ENCODE measurements at regions not wholly inside any gene's neighbourhood (a gene's known extent, or its start where the extent isn't known, plus 50 kb on each side); places are given as distances from the start of the nearest gene placed in this dataset.

GRCh38 chrX:51798701-51799100 lies 55.5 kb downstream of the GSPT2 start:
- CTCF ChIA-PET, result interaction anchor here (0.6 to 1.0 kb wide), 3 partner anchors 62 to 405 kb away, joined by 4 read pairs; no protein-coding TSS in a partner anchor

GRCh38 chrX:51802917-51803688 lies 59.9 kb downstream of the GSPT2 start:
- ChIA-PET POLR2A (interaction anchor here (0.8 to 1.4 kb wide), 8 partner anchors 9 to 1887 kb away, joined by 3 to 4 read pairs (median 3); partner anchors contain the start of genes CLCN5 and MAGED1), CTCF (interaction anchor here (0.6 to 1.4 kb wide), 3 partner anchors 11 to 243 kb away, joined by 3 to 6 read pairs (median 3); no protein-coding TSS in a partner anchor)
- peak overlapping the region; percentile 91 for H3K27ac Mint-ChIP-seq (ENCODE audit: low read depth, unreplicated experiment)
- peaks cover 37% of the 10 kb centered on the region for H3K27me3 Mint-ChIP-seq (ENCODE audit: insufficient read depth, unreplicated experiment)
- H3K36me3 Mint-ChIP-seq (ENCODE audit: insufficient read depth, unreplicated experiment), result peaks cover 15% of the 10 kb centered on the region
- intact Hi-C loops (cut with micrococcal nuclease), result loop anchor here (1.0 to 2.0 kb wide), 2 partner anchors 90 to 160 kb away; partner anchors contain the start of gene MAGED1
- peak overlapping the region; percentile 83 for H3K4me3 Mint-ChIP-seq (ENCODE audit: unreplicated experiment)
- peak; percentile 53 for DNase-seq (ENCODE audit: unreplicated experiment)
- no peaks in the 10 kb centered on the region for H3K9me3 Mint-ChIP-seq (ENCODE audit: unreplicated experiment)
- H3K4me1 Mint-ChIP-seq (ENCODE audit: insufficient read depth, unreplicated experiment), result peaks cover 6% of the 10 kb centered on the region
- no peak for TF ChIP-seq CTCF (IDR thresholded peaks at IDR 0.05; ENCODE audit: unreplicated experiment)
- BruUV-seq (replicated peaks), result TSS peak; percentile 62

More at GRCh38 chrX:51798701-51799100, 55.5 kb downstream of the GSPT2 start:
- Mint-ChIP-seq H3K36me3 (ENCODE audit: insufficient read depth, unreplicated experiment) (peaks cover 4% of the 10 kb centered on the region), H3K27me3 (ENCODE audit: insufficient read depth, unreplicated experiment) (peaks cover 67% of the 10 kb centered on the region), H3K9me3 (ENCODE audit: unreplicated experiment) (peaks cover 5% of the 10 kb centered on the region), H3K27ac (ENCODE audit: low read depth, unreplicated experiment) (no peak overlapping the region), H3K4me1 (ENCODE audit: insufficient read depth, unreplicated experiment) (no peaks in the 10 kb centered on the region), H3K4me3 (ENCODE audit: unreplicated experiment) (no peak overlapping the region)
- POLR2A ChIA-PET, result interaction anchor here (0.7 to 1.1 kb wide), 2 partner anchors 45 to 178 kb away, joined by 3 read pairs; no protein-coding TSS in a partner anchor
- DNase-seq (ENCODE audit: unreplicated experiment), result no peak
- intact Hi-C loops (cut with micrococcal nuclease), result no loop called here
- BruUV-seq (replicated peaks), result no TSS peak
- TF ChIP-seq CTCF (IDR thresholded peaks at IDR 0.05; ENCODE audit: unreplicated experiment), result no peak

- ChIA-PET CTCF (interaction anchor here (0.7 kb wide), 1 partner anchor 244 kb away, joined by 3 read pairs; no protein-coding TSS in a partner anchor), POLR2A (interaction anchor here (0.6 to 0.9 kb wide), 4 partner anchors 12 to 981 kb away, joined by 3 to 4 read pairs (median 3); no protein-coding TSS in a partner anchor)
- Mint-ChIP-seq H3K36me3 (ENCODE audit: insufficient read depth, unreplicated experiment) (peaks cover 11% of the 10 kb centered on the region), H3K27me3 (ENCODE audit: insufficient read depth, unreplicated experiment) (peaks cover 37% of the 10 kb centered on the region), H3K4me1 (ENCODE audit: insufficient read depth, unreplicated experiment) (peaks cover 6% of the 10 kb centered on the region), H3K27ac (ENCODE audit: low read depth, unreplicated experiment) (peak overlapping the region; percentile 91), H3K4me3 (ENCODE audit: unreplicated experiment) (peak overlapping the region; percentile 83), H3K9me3 (ENCODE audit: unreplicated experiment) (no peaks in the 10 kb centered on the region)
- intact Hi-C loops (cut with micrococcal nuclease), result loop anchor here (1.0 to 2.0 kb wide), 2 partner anchors 89 to 161 kb away; partner anchors contain the start of gene MAGED1
- no TSS peak for BruUV-seq (replicated peaks)
- no peak for TF ChIP-seq CTCF (IDR thresholded peaks at IDR 0.05; ENCODE audit: unreplicated experiment)
- DNase-seq (ENCODE audit: unreplicated experiment), result peak; percentile 2
Measured at GRCh38 chrX:51803833-51804232, 60.6 kb downstream of the GSPT2 start.

GRCh38 chrX:51804741-51805140 lies 61.5 kb downstream of the GSPT2 start:
- TF ChIP-seq CTCF (IDR thresholded peaks at IDR 0.05; ENCODE audit: unreplicated experiment), result no peak
- ChIA-PET POLR2A (interaction anchor here (1.2 kb wide), 1 partner anchor 196 kb away, joined by 3 read pairs; no protein-coding TSS in a partner anchor), CTCF (no interaction called here)
- DNase-seq (ENCODE audit: unreplicated experiment), result peak; percentile 2
- Mint-ChIP-seq H3K36me3 (ENCODE audit: insufficient read depth, unreplicated experiment) (peaks cover 11% of the 10 kb centered on the region), H3K9me3 (ENCODE audit: unreplicated experiment) (no peaks in the 10 kb centered on the region), H3K4me3 (ENCODE audit: unreplicated experiment) (no peak overlapping the region), H3K4me1 (ENCODE audit: insufficient read depth, unreplicated experiment) (peaks cover 6% of the 10 kb centered on the region), H3K27ac (ENCODE audit: low read depth, unreplicated experiment) (no peak overlapping the region), H3K27me3 (ENCODE audit: insufficient read depth, unreplicated experiment) (peaks cover 32% of the 10 kb centered on the region)
- no TSS peak for BruUV-seq (replicated peaks)
- intact Hi-C loops (cut with micrococcal nuclease), result no loop called here

Data from MCF 10A (cell line).